ENCODE measurements at regions not wholly inside any gene's neighbourhood (a gene's known extent, or its start where the extent isn't known, plus 50 kb on each side); places are given as distances from the start of the nearest gene placed in this dataset.

- no peak for DNase-seq
Observed at GRCh38 chr12:97276661-97277429, 185.8 kb upstream of the RMST start.

- DNase-seq: no peak
Observed at GRCh38 chr12:97283297-97283696, 179.3 kb upstream of the RMST start.

- no peak for DNase-seq
Observed at GRCh38 chr12:97288531-97288930, 174.1 kb upstream of the RMST start.

- DNase-seq: no peak
Observed at GRCh38 chr12:97292588-97292987, 170.0 kb upstream of the RMST start.

GRCh38 chr12:97293541-97293940 is 169.1 kb upstream of the RMST start:
- no peak for DNase-seq

GRCh38 chr12:97299847-97300246 is 162.8 kb upstream of the RMST start:
- DNase-seq: no peak

GRCh38 chr12:97300431-97300830 is 162.2 kb upstream of the RMST start:
- DNase-seq: no peak

GRCh38 chr12:97300891-97301290 is 161.7 kb upstream of the RMST start:
- no peak for DNase-seq

GRCh38 chr12:97301576-97301975 is 161.0 kb upstream of the RMST start:
- DNase-seq: peak; percentile 44

GRCh38 chr12:97305651-97306050 is 157.0 kb upstream of the RMST start:
- DNase-seq: peak; percentile 89

- no peak for DNase-seq
Observed at GRCh38 chr12:97306147-97306546, 156.5 kb upstream of the RMST start.

- peak; percentile 24 for DNase-seq
Observed at GRCh38 chr12:97308576-97309198, 153.9 kb upstream of the RMST start.

GRCh38 chr12:97309921-97310320 is 152.7 kb upstream of the RMST start:
- DNase-seq: no peak

- DNase-seq: no peak
Observed at GRCh38 chr12:97312570-97313135, 150.0 kb upstream of the RMST start.

- DNase-seq: no peak
Observed at GRCh38 chr12:97313471-97314190, 149.0 kb upstream of the RMST start.

- no peak for DNase-seq
Observed at GRCh38 chr12:97316321-97316720, 146.3 kb upstream of the RMST start.

- DNase-seq: no peak
Observed at GRCh38 chr12:97321621-97322020, 141.0 kb upstream of the RMST start.

GRCh38 chr12:97322388-97322787 is 140.2 kb upstream of the RMST start:
- no peak for DNase-seq

GRCh38 chr12:97323154-97323553 is 139.4 kb upstream of the RMST start:
- DNase-seq: no peak

GRCh38 chr12:97324471-97324870 is 138.1 kb upstream of the RMST start:
- DNase-seq: no peak

- no peak for DNase-seq
Observed at GRCh38 chr12:97335115-97335514, 127.5 kb upstream of the RMST start.

- DNase-seq: no peak
Observed at GRCh38 chr12:97336900-97337751, 125.5 kb upstream of the RMST start.

GRCh38 chr12:97342130-97342529 is 120.5 kb upstream of the RMST start:
- DNase-seq: no peak
